ENCODE measurements at regions not wholly inside any gene's neighbourhood (a gene's known extent, or its start where the extent isn't known, plus 50 kb on each side); places are given as distances from the start of the nearest gene placed in this dataset.

DNA sequence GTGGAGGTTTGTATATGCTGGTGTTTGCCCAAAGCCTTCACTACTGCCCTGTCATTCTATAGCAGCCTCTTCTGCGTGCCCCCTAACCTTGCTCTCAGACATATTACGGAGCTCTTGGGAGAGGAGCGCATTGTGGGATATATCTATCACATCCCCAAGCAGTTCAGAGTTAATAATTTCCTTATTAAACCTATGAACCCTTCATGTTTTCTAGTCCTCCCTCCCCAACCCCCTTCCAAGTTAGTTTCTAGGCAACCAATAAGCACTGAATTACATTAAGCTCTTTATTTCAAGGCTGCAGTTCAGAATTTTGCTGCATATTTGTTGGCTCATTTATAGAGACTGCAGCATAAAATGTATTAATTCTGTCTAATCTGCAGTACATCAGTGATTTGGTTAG lies 57.3 kb upstream of the GRM7 start:
- no peaks in the 10 kb centered on the region for H3K27me3 ChIP-seq
- H3K4me3 ChIP-seq (replicated peaks in 1 of 3): no peak overlapping the region
- DNase-seq: no peak
- WGBS, 2 donors: 95 to 97% methylated on average over 3 of the region's 3 CpGs
- no peaks in the 10 kb centered on the region for H3K9me3 ChIP-seq
- intact Hi-C loops (cut with DNase I): no loop called here
- TF ChIP-seq, protein P1, sequence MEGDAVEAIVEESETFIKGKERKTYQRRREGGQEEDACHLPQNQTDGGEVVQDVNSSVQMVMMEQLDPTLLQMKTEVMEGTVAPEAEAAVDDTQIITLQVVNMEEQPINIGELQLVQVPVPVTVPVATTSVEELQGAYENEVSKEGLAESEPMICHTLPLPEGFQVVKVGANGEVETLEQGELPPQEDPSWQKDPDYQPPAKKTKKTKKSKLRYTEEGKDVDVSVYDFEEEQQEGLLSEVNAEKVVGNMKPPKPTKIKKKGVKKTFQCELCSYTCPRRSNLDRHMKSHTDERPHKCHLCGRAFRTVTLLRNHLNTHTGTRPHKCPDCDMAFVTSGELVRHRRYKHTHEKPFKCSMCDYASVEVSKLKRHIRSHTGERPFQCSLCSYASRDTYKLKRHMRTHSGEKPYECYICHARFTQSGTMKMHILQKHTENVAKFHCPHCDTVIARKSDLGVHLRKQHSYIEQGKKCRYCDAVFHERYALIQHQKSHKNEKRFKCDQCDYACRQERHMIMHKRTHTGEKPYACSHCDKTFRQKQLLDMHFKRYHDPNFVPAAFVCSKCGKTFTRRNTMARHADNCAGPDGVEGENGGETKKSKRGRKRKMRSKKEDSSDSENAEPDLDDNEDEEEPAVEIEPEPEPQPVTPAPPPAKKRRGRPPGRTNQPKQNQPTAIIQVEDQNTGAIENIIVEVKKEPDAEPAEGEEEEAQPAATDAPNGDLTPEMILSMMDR (IDR thresholded peaks at IDR 0.05): no peak
- no peak for TF ChIP-seq POLR2A (IDR thresholded peaks at IDR 0.05)
- no peaks in the 10 kb centered on the region for H3K36me3 ChIP-seq
- no peak overlapping the region for H3K27ac ChIP-seq
- no peaks in the 10 kb centered on the region for H3K4me1 ChIP-seq

DNA sequence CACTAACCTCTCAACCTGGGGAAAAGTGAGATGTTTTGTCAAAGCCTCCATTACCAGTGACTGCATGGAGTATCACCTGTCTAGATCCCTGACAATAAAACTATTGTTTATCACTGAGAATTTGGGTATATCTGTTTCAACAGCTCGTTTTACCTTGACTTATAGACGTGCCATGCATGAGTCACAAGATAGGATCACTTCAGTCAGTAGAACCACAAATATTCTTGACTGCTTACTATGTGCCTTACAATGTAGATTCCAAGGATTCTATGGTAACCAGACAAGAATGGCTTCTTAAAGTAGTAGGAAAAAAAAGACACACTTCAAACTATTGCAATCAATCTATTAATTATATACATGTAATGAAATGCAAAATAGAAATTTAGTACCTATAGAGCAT lies 55.7 kb upstream of the GRM7 start:
- no peaks in the 10 kb centered on the region for H3K9me3 ChIP-seq
- H3K27me3 ChIP-seq: no peaks in the 10 kb centered on the region
- H3K27ac ChIP-seq: no peak overlapping the region
- no peak for DNase-seq
- no peak overlapping the region for H3K4me3 ChIP-seq (replicated peaks in 1 of 3)
- intact Hi-C loops (cut with DNase I): no loop called here
- H3K4me1 ChIP-seq: no peaks in the 10 kb centered on the region
- WGBS, 2 donors: 73 to 81% methylated on average over 2 of the region's 2 CpGs
- TF ChIP-seq POLR2A (IDR thresholded peaks at IDR 0.05): no peak
- TF ChIP-seq, protein P1 (IDR thresholded peaks at IDR 0.05): no peak
- H3K36me3 ChIP-seq: no peaks in the 10 kb centered on the region

DNA sequence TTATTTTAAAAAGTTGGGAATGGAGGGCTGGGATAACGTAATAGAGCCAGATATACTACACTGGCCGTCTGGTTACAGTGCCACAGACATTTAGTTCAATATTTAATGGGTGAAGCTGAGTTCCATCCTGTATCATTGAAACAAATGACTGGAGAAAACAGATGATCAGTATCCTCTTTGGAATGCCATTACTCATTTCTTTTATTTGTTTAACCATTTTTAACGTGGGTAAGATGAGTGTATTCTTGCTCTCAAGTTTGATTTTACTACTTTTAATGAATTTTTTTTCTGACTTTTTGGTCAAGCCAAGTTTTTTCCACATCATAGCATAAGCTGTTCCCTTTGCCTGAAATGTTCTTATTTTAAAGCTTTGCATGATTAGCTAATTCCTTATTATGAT lies 53.9 kb upstream of the GRM7 start:
- H3K27me3 ChIP-seq: no peaks in the 10 kb centered on the region
- no peak for DNase-seq
- H3K4me1 ChIP-seq: no peaks in the 10 kb centered on the region
- no peak overlapping the region for H3K27ac ChIP-seq
- H3K4me3 ChIP-seq (replicated peaks in 1 of 3): no peak overlapping the region
- no peaks in the 10 kb centered on the region for H3K36me3 ChIP-seq
- intact Hi-C loops (cut with DNase I): no loop called here
- TF ChIP-seq, protein P1 (IDR thresholded peaks at IDR 0.05): no peak
- no peak for TF ChIP-seq POLR2A (IDR thresholded peaks at IDR 0.05)
- H3K9me3 ChIP-seq: no peaks in the 10 kb centered on the region
- WGBS, 2 donors: 77 to 78% methylated on average over 3 of the region's 3 CpGs

DNA sequence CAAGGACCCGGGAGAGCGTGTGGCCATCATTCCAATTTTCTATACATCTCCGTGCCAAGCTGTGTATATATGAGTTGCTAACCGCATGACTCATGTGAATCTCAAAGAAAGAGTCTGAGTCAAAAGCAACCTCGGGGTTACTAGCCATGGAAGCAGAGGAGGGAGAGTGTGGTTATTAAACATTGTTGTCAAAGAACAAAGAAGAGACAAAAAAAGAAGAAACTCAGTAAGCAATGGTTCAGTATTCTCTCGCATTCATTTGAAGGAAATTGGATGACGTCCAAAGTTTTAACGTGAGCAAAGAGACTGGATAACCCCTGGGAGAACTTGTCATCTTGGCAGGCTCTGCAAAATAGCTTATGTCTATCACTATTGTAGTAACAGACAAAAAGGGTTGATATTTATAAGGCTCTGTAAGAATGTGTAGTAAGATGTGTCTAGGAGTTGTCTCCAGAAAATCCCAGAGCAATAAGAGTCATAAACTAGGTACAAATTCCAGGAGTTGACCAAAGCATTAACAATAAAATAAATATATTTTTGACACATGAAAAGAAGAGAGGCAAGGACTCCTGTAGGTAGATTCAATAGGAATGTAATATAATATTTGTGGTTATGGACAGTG lies 52.8 kb upstream of the GRM7 start:
- Histone ChIP-seq H3K36me3 (no peaks in the 10 kb centered on the region), H3K27me3 (no peaks in the 10 kb centered on the region), H3K4me1 (no peaks in the 10 kb centered on the region), H3K4me3 (replicated peaks in 1 of 3) (no peak overlapping the region), H3K27ac (no peak overlapping the region), H3K9me3 (no peaks in the 10 kb centered on the region)
- TF ChIP-seq, protein P1 (IDR thresholded peaks at IDR 0.05): no peak
- no peak for TF ChIP-seq POLR2A (IDR thresholded peaks at IDR 0.05)
- DNase-seq: no peak
- intact Hi-C loops (cut with DNase I): no loop called here
- WGBS, 2 donors: 53 to 57% methylated on average over 8 of the region's 8 CpGs

DNA sequence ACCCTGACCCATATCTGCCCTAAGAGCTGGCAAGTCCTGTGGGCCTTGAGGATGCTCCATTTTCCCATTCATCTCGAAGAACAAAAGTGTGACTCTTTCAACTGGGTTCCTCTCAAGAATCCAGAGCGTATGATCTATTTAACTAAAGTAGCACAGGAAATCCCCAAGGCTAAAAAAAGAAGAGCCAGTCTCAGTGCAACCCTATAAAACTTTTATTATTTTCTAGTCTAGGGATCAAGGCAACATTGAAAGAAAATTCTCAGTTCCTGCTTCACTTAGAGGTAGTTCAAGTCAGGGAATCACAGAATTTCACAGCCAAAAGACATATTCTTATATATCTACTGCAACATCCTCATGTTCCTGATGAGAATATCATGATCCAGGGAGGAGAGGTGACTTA lies 51.6 kb upstream of the GRM7 start:
- TF ChIP-seq POLR2A (IDR thresholded peaks at IDR 0.05): no peak
- TF ChIP-seq, protein P1 (IDR thresholded peaks at IDR 0.05): no peak
- WGBS, 2 donors: 75 to 78% methylated on average over 2 of the region's 2 CpGs
- Histone ChIP-seq H3K27ac (no peak overlapping the region), H3K9me3 (no peaks in the 10 kb centered on the region), H3K36me3 (no peaks in the 10 kb centered on the region), H3K4me1 (no peaks in the 10 kb centered on the region), H3K27me3 (no peaks in the 10 kb centered on the region), H3K4me3 (replicated peaks in 1 of 3) (no peak overlapping the region)
- DNase-seq: no peak
- intact Hi-C loops (cut with DNase I): no loop called here
